Adrenal gland (tissue), 5 donors: ENCODE measurements at regions not wholly inside any gene's neighbourhood (a gene's known extent, or its start where the extent isn't known, plus 50 kb on each side); places are given as distances from the start of the nearest gene placed in this dataset.

ENCODE experiments used
- POLR2A ChIP-seq, 2 donors: fragments of 450-650 bp; IDR thresholded peaks; one replicate each; pipeline ENCODE4 v1.6.1; 2017; ENCODE audit warnings: antibody characterized with exemption in 2 of 2, mild to moderate bottlenecking in 2 of 2, moderate library complexity in 1 of 2
- TF ChIP-seq, protein P1 (sequence below), 6 experiments: fragments of 450-650 bp in 4 of 6; fragments of 200-600 bp in 2 of 6; sonication (generic) in 1 of 6; IDR thresholded peaks; 1 replicate in 5 of 6; 2 replicates in 1 of 6; pipeline versions ENCODE4 v1.5.1 to v1.8.0; 2016 to 2021; ENCODE audit warnings: antibody characterized with exemption in 6 of 6, mild to moderate bottlenecking in 2 of 6, moderate library complexity in 1 of 6
- donor health status: DM: no; HTN: no; CAD: no.

DNA sequence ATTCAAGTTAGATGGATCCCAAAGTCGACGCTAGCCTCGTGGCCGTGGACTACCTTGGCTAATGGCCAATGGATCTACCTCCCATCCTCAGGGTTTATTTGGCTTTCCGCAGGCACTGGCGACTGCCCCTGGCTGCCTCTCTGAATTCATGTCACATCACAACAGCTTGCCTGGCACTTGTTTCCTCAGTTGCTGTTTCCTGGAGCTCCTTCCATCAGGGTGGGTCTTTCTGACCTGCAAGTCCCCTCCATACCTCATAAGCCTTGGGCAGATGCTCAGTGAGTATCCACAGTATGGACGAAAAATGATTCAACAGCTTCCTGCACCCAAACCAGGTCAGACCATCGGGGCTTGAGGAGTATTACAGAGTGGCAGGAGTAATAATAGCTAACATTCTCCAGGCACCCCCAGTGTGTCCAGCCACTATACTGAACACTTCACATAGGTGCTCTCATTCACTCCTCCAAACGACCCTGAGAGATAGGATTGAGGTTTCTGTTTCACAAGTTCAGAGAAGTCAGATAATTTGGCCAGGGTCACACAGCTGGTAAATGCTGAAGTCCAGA, 311.5 kb downstream of the TLE3 start:
- TF ChIP-seq, protein P1, sequence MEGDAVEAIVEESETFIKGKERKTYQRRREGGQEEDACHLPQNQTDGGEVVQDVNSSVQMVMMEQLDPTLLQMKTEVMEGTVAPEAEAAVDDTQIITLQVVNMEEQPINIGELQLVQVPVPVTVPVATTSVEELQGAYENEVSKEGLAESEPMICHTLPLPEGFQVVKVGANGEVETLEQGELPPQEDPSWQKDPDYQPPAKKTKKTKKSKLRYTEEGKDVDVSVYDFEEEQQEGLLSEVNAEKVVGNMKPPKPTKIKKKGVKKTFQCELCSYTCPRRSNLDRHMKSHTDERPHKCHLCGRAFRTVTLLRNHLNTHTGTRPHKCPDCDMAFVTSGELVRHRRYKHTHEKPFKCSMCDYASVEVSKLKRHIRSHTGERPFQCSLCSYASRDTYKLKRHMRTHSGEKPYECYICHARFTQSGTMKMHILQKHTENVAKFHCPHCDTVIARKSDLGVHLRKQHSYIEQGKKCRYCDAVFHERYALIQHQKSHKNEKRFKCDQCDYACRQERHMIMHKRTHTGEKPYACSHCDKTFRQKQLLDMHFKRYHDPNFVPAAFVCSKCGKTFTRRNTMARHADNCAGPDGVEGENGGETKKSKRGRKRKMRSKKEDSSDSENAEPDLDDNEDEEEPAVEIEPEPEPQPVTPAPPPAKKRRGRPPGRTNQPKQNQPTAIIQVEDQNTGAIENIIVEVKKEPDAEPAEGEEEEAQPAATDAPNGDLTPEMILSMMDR (IDR thresholded peaks at IDR 0.05), result no peak
- TF ChIP-seq POLR2A (IDR thresholded peaks at IDR 0.05), result no peak
